Ecto neural progenitor cell (in vitro differentiated cells): ENCODE measurements at regions not wholly inside any gene's neighbourhood (a gene's known extent, or its start where the extent isn't known, plus 50 kb on each side); places are given as distances from the start of the nearest gene placed in this dataset.
"Not testable (repeated sequence)": the region's sequence is repeated elsewhere in the genome, so short reads cannot be mapped to it uniquely, and the experiment has no call there.

Source experiments
- DNase-seq: peaks from one replicate; pipeline ENCODE4 v3.0.0-alpha.2; 2018; ENCODE audit warnings: low spot score

DNA sequence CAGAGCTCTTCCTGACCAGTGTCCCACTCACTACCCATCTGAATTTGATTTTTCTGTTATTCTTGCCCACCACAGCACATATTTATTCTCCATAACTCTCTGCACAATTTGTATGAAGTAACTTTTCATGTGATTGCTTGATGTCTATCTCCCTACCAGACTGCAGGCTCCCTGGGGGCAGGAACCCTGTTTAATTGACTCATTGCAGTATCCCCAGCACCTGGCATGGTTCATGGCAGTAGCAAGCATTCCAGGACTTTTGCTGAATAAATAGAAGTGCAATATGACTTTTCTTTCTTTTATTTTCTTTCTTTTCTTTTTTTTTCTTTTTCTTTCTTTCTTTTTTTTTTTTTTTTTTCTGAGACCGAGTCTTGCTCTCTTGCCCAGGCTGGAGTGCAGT is 88.7 kb upstream of the XPO1 start:
- DNase-seq, result no peak

DNA sequence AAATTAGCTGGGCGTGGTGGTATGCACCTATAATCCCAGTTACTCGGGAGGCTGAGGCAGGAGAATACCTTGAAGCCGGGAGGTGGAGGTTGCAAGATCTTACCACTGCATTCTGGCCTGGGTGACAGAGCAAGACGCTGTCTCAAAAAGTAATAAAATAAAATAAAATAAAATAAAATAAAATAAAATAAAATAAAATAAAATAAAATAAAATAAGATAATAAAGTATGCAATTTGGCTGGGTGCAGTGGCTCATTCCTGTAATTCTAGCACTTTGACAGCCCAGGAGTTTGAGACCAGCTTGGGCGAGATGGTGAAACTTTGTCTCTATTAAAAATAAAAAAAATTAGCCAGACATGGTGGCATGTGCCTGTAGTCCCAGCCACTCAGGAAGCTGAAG is 85.6 kb upstream of the XPO1 start:
- no peak for DNase-seq

DNA sequence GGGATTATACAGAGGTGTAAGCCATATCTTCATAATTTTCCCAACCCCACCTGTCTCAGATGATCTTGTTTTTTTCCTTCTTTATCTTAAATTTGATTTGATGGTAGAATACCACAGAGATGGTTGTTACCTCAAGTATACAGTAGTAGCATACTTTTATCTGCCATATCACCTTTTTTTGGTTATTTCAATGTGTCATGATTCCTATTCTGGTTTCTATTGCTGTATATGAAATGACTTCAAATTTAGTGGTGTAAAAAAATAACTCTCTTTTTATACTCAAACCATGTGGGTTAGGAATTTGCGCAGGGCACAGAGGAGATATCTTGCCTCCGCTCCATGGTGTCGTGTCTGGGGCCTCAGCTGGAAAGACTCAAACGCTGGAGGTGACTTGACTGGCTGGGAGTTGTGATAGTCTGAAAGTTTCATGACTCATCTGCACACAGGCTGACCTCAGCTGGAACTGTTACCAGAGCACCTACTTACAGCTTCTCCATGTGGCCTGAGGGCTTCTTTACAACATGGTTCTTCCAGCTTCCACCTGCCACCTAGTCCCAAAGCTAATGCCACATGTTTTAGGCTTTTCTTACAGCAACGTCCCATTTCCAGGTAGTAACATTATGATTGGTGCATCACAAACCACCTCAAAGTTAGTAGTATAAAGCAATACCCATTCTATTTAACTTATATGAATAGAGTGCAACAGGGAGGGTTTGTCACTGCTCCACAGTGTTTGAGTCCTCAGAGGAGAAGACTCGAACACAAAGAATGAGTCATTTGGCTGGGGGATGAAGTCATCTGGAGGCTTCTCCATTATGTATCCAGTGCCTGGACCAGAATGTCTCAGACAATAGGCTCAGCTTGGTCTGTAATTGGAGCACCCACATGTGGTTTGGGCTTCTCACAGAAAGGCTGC is 82.3 kb upstream of the XPO1 start:
- DNase-seq, result no peak

DNA sequence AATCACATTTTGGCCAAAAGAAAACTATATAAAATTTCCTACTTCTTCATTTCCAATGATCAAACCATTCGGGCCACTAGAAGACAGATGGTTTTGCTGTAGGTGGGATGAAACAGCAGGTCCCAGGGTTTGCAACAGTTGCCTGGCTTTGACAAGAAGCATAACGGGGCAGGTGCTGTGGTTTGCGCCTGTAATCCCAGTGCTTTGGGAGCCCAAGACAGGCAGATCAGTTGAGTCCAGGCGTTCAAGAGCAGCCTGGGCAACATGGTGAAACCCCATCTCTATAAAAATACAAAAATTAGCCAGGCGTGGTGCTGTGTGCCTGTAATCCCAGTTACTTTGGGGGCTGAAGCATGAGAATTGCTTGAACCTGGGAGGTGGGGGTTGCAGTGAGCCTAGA is 81.4 kb upstream of the XPO1 start:
- no peak for DNase-seq

DNA sequence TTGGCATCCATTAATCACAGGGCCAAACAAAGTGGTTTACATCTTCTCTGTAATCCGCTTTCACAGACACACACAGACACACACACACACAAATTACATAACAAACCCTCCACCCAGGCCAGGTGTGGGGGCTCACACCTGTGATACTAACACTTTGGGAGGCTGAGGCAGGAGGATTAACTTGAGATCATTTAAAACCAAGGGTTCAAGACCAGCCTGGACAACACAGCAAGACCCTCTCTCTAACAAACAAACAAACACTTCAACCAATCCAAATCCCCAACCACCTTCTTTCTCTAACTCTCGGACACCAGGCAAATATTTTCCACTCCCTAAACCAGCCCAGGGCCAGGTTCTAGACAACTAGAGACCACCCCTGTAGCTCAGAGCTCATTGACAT is 79.5 kb upstream of the XPO1 start:
- DNase-seq, result no peak

DNA sequence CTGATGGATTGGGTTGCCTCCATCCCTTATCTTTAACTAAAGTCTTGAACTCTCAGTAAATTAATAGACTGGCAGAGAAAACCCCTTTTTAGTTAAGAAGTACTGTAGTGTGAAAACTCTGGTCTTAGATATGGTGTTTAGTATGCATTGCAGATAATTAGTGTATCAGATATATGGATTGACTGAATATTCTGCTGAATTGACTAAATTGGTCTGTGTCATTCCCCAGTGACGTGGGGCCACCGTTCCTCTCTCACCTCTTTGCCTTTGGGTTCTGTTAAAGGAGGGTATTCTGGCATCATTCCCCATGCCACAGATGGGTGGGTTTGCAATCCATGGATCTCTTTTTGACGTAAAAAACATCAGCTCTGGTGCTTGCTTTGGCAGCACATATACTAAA is 67.1 kb upstream of the XPO1 start:
- no peak for DNase-seq

DNA sequence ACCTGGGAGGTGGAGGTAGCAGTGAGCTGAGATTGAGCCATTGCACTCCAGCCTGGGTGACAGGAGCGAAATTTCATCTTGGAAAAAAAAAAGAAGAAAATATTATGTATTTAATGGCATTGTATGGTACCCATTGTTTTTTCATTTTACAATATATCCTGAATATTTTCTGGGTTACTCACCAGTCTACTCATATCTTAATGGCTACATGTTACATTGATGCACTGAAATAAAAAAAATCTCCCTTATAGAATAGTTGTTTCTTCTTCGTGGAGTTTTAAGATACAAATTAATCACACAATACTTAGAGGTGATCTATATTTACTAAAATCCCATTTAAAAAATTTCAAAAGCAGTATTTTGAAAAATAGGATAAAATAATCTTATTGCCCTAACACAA is 66.3 kb upstream of the XPO1 start:
- no peak for DNase-seq

DNA sequence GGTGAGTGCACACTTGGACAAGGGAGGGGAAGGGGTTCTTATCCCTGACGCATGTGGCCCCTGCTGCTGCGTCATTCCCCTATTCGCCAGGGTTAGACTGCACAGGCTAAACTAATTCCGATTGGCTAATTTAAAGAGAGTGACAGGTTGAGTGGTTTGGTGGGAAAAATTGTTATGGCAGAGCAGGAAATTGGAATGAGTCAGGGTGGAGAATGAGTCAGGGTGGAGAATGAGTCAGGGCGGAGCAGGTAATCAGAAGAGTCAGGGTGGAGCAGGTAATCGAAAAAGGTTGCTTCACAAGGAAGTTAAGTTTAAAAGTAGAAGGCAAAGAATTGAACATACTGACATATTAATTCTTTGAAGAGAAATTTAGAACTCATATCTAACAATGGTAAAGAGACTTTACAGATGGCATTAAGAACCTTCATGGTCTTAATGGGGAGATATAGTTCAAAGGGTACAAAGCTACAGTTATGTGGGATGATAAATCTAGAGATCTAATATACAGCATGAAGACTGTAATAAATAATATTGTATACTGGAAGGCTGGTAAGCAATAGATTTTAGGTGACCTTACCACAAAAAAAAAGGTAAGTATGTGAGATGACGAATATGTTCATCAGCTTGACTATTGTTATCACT is 60.5 kb upstream of the XPO1 start:
- not testable (repeated sequence) for DNase-seq

DNA sequence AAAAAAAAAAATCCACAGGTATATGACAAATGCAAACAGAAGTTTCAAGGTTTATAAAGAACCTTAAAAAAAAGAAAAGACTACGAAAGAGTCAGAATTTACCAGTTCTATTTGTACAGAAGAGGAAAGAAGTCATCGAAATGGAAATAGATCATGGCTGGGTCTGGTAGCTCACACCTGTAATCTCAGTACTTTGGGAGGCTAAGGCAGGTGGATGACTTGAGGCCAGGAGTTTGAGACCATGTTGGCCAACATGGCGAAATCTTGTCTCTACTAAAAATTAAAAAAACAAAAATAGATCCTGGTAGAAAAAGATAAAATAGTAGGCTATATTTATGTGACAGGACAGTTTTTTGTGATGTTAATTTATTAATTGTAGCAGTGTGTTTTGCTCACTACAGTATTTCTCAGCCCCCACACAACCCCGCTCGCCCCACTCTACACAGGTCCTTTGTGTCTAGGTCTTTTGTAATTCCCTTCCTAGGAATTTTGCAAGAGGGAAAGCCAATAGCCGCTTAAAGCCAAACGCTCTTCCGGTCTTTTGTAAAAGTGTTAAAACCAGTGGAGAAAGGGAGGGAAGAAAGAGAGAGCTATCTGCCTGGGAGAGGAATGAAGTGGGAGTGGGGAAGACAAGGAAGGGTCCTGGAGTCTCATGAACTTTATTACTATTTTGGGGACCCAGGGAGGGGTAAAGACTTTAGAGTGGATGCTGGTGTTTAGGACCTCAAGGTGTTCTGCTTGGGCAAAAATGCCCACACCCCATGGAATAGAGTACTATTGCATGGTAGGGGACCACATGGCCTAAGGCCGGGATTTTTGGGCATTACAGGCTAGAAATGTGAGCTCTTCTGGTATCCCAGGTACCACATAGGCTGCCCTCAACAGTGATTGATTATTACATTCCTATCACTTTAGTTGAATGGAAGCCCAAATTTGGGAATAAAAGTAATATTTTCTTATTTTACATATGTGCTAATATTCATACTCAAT is 59.4 kb upstream of the XPO1 start:
- no peak for DNase-seq

DNA sequence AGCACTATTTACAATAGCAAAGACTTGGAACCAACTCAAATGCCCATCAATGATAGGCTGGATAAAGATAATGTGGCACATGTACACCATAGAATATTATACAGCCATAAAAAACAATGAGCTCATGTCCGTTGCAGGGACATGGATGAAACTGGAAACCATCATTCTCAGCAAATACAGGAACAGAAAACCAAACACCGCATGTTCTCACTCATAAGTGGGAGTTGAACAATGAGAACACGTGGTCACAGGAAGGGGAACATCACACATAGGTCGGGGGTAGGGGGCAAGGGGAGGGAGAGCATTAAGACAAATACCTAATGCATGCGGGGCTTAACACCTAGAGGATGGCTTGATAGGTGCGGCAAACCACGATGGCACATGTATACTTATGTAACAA is 56.0 kb upstream of the XPO1 start:
- not testable (repeated sequence) for DNase-seq

DNA sequence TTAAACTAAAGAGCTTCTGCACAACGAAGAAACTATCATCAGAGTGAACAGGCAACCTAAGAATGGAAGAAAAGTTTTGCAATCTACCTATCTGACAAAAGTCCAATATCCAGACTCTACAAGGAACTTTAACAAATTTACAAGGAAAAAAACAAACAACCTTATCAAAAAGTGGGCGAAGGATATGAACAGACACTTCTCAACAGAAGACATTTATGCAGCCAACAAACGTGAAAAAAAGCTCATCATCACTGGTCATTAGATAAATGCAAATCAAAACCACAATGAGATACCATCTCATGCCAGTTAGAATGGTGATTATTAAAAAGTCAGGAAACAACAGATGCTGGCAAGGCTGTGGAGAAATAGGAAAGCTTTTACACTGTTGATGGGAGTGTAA is 55.5 kb upstream of the XPO1 start:
- not testable (repeated sequence) for DNase-seq

DNA sequence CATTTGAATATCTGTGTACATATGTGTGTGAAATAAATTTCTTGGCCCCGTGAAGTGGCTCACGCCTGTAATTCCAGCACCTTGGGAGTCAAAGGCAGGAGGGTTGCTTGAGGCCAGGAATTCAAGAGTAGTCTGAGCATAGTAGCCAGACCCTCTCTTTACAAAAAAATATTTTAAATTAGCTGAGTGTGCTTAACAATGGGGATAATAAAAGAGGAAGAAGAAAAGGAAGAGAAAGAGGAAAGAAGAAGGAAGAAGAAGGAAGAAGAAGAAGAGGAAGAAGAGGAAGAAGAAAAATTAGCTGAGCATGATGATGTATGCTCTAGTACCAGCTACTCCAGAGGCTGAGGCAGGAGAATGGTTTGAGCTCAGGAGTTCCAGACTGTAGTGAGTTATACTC is 52.1 kb upstream of the XPO1 start:
- DNase-seq, result no peak

DNA sequence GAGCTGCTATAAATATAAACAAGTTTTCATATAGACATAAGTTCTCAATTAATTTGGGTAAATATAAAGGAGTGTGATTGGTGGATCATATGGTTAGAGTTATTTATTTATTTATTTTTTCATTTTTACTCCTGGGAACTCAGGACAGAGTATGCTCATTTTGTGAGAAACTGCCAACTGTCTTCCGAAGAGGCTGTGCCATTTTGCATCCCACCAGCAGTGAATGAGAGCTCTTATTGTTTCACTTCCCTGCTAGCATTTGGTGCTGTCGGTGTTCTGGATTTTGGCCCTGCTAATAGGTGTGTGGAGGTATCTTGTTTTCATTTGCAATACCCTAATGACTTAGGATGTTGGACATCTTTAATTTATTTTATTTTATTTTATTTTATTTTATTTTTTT is 50.4 kb upstream of the XPO1 start:
- DNase-seq, result no peak
